Parathyroid adenoma (tissue), 2 donors: ENCODE measurements at regions not wholly inside any gene's neighbourhood (a gene's known extent, or its start where the extent isn't known, plus 50 kb on each side); places are given as distances from the start of the nearest gene placed in this dataset.

Experiments used
- H2AFZ ChIP-seq: fragments of 300-600 bp; sonication (generic); one replicate; pipeline ENCODE4 v1.7.0; 2017; ENCODE audit warnings: antibody characterized with exemption, mild to moderate bottlenecking
- H3K27ac ChIP-seq: fragments of 300-600 bp; sonication (generic); one replicate; pipeline ENCODE4 v1.7.0; 2017
- H3K27me3 ChIP-seq: fragments of 300-600 bp; sonication (generic); one replicate; pipeline ENCODE4 v1.7.0; 2017; ENCODE audit warnings: low read length; ENCODE audit not compliant: control insufficient read depth, insufficient read depth
- H3K36me3 ChIP-seq: fragments of 300-600 bp; sonication (generic); one replicate; pipeline ENCODE4 v1.7.0; 2017; ENCODE audit warnings: low read length; ENCODE audit not compliant: control insufficient read depth, insufficient read depth
- H3K4me1 ChIP-seq: fragments of 300-600 bp; sonication (generic); one replicate; pipeline ENCODE4 v1.7.0; 2017; ENCODE audit warnings: control low read depth
- H3K4me2 ChIP-seq: fragments of 300-600 bp; sonication (generic); one replicate; pipeline ENCODE4 v1.7.0; 2017; ENCODE audit warnings: low read length
- H3K4me3 ChIP-seq: fragments of 300-600 bp; sonication (generic); one replicate; pipeline ENCODE4 v1.7.0; 2017; ENCODE audit warnings: low read depth, low read length
- H3K79me2 ChIP-seq: fragments of 300-600 bp; sonication (generic); one replicate; pipeline ENCODE4 v1.7.0; 2017; ENCODE audit warnings: control low read depth
- H3K9ac ChIP-seq: fragments of 300-600 bp; sonication (generic); one replicate; pipeline ENCODE4 v1.7.0; 2017; ENCODE audit warnings: mild to moderate bottlenecking
- H3K9me3 ChIP-seq: fragments of 300-600 bp; sonication (generic); one replicate; pipeline ENCODE4 v1.7.0; 2017; ENCODE audit warnings: low read length; ENCODE audit not compliant: control insufficient read depth
- TF ChIP-seq, protein P1 (sequence below): fragments of 300-600 bp; sonication (generic); IDR thresholded peaks from one replicate; pipeline ENCODE4 v1.7.0; 2017; ENCODE audit warnings: antibody characterized with exemption, mild to moderate bottlenecking
- donor health status: primary hyperparathyroidism.

DNA sequence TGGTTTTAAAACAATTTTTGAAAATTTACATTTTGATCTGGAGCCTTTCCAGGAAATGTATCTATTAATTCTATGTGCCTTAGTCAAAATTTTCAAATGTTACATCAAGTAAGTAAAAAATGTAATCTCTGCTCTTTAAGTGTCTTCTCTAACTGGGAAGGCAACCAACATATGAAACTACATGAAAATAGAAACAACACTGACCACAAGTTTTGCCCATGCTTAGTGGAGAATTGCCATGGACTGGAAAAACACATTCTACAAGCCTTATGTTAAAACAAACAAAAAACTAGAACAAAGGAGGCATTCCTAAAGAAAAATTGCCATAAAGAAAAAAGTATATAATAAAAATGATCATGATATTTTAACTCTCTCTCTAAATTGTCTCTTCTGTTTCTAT lies 75.9 kb upstream of the SPRED1 start:
- Histone ChIP-seq H2AFZ (no peak overlapping the region), H3K9ac (no peak overlapping the region), H3K9me3 (no peaks in the 10 kb centered on the region), H3K4me3 (no peak overlapping the region), H3K79me2 (no peaks in the 10 kb centered on the region), H3K36me3 (no peaks in the 10 kb centered on the region), H3K4me2 (no peak overlapping the region), H3K4me1 (no peaks in the 10 kb centered on the region), H3K27ac (no peak overlapping the region), H3K27me3 (no peaks in the 10 kb centered on the region)
- TF ChIP-seq, protein P1, sequence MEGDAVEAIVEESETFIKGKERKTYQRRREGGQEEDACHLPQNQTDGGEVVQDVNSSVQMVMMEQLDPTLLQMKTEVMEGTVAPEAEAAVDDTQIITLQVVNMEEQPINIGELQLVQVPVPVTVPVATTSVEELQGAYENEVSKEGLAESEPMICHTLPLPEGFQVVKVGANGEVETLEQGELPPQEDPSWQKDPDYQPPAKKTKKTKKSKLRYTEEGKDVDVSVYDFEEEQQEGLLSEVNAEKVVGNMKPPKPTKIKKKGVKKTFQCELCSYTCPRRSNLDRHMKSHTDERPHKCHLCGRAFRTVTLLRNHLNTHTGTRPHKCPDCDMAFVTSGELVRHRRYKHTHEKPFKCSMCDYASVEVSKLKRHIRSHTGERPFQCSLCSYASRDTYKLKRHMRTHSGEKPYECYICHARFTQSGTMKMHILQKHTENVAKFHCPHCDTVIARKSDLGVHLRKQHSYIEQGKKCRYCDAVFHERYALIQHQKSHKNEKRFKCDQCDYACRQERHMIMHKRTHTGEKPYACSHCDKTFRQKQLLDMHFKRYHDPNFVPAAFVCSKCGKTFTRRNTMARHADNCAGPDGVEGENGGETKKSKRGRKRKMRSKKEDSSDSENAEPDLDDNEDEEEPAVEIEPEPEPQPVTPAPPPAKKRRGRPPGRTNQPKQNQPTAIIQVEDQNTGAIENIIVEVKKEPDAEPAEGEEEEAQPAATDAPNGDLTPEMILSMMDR = no peak

DNA sequence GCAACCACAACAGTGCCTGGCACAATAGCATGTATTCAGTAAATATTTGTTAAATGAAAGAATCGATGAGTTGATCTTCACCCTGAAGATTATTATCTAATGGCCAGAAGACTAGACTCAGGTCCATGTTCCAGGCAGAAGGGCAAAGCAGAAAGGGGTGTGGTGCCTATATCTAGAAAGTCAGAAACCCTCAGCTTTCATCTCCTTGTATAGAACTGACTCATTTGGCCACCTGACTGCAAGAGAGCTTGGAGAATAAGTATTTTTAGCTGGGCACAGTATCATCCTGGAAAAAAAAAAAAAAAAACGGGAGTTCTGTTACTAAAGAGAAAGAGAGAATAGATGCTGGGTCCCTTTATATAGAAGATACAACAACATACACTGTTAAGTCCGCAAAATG lies 69.7 kb upstream of the SPRED1 start:
- Histone ChIP-seq H2AFZ (no peak overlapping the region), H3K4me2 (no peak overlapping the region), H3K4me3 (no peak overlapping the region), H3K27ac (no peak overlapping the region), H3K4me1 (no peaks in the 10 kb centered on the region), H3K9ac (no peak overlapping the region), H3K27me3 (no peaks in the 10 kb centered on the region), H3K79me2 (no peaks in the 10 kb centered on the region), H3K36me3 (no peaks in the 10 kb centered on the region), H3K9me3 (no peaks in the 10 kb centered on the region)
- TF ChIP-seq, protein P1 = no peak

DNA sequence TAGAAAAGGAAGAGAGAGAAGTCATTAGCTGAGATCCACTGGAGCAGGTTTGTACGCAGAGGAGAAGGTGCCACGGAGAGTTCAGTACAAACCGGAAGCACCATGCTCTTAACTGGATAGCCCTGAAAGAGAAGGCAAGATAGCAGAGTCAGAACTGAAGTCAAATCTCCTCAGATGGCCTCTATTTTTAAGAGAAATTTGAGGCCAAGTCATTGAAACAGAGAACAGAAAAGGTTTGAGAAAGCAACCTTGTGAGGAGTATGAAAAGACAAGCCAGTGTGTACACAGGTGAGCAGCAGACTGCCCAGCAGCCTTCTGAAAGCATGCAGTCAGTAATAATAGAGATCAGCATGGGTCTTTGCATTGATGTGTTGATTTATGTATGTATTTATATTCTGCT lies 66.1 kb upstream of the SPRED1 start:
- no peaks in the 10 kb centered on the region for H3K27me3 ChIP-seq
- H3K9me3 ChIP-seq = no peaks in the 10 kb centered on the region
- H3K9ac ChIP-seq = no peak overlapping the region
- H3K4me3 ChIP-seq = no peak overlapping the region
- no peak overlapping the region for H2AFZ ChIP-seq
- TF ChIP-seq, protein P1 = no peak
- H3K4me1 ChIP-seq = no peaks in the 10 kb centered on the region
- H3K27ac ChIP-seq = no peak overlapping the region
- H3K36me3 ChIP-seq = no peaks in the 10 kb centered on the region
- no peak overlapping the region for H3K4me2 ChIP-seq
- H3K79me2 ChIP-seq = no peaks in the 10 kb centered on the region

DNA sequence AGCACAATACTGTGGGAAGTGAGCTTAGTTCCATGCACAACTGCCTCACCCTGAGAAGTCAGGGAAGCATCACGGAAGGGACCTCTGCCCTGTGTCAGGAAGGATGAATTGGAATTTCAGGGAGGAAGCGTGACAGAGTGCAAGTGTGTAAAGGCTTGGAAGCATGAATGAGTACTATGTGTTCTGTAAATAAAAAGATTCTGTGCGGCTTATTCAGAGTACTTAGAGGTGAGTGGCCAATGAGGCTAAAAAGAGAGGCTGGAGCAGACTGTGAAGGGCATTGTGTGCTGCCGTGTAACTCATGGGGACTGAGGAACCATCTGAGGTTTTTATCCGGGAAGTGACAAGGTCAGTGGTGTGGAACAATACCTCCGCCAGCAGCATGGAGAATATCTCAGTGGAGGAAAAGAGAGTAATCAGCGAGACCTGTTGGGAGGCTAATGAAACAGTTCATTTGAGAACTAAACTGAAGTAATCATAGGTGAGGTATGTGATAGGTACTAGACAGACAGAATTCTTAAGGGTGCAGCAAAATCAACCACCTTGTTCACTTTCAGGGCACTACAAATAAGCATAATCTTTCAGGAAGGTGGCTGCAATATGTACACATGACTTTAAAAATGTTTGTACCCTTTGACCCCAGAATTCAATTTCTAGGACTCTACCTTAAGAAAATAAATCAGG lies 64.9 kb upstream of the SPRED1 start:
- Histone ChIP-seq H3K9me3 (no peaks in the 10 kb centered on the region), H3K4me3 (no peak overlapping the region), H3K4me1 (no peaks in the 10 kb centered on the region), H3K4me2 (no peak overlapping the region), H3K9ac (no peak overlapping the region), H3K36me3 (no peaks in the 10 kb centered on the region), H2AFZ (no peak overlapping the region), H3K27me3 (no peaks in the 10 kb centered on the region), H3K79me2 (no peaks in the 10 kb centered on the region), H3K27ac (no peak overlapping the region)
- TF ChIP-seq, protein P1 = no peak

DNA sequence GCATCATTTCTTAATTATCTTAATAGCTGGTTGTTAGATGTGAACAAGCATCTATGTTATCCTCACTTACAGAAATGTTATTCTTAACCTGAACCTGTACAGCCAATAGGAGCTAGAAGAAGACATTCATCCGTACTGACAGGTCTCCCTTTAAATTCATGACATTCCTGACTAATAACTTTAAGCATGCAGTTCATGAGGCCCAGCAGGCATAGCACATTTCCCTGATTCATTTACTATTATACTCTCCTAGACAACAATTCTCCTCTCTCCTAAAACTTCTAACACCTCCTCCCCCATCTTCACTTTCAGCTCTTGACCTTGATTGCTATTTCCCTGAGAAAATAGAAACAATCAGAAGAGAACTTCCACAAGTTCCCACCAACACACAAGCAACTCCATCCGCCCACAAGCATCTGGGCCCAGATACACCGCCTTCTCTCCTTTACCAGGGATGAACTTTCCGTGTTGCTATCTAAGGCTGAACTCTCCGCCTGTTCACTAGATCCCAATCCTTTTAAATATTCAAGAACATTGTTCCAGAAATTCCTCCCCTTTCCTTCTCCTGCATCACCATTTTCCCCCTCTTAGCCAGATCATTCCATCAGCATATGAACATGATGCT lies 62.9 kb upstream of the SPRED1 start:
- Histone ChIP-seq H3K79me2 (no peaks in the 10 kb centered on the region), H3K27ac (no peak overlapping the region), H3K4me3 (no peak overlapping the region), H3K9ac (no peak overlapping the region), H2AFZ (no peak overlapping the region), H3K4me1 (no peaks in the 10 kb centered on the region), H3K36me3 (no peaks in the 10 kb centered on the region), H3K4me2 (no peak overlapping the region), H3K9me3 (no peaks in the 10 kb centered on the region), H3K27me3 (no peaks in the 10 kb centered on the region)
- TF ChIP-seq, protein P1 = no peak
